AG09309 (cell line): ENCODE measurements at regions not wholly inside any gene's neighbourhood (a gene's known extent, or its start where the extent isn't known, plus 50 kb on each side); places are given as distances from the start of the nearest gene placed in this dataset.

Experiments
- DNase-seq: peaks from one replicate; pipeline ENCODE4 v3.0.0-alpha.2; 2010; ENCODE audit warnings: low read depth
- H3K4me3 ChIP-seq: 2 replicates; pipeline ENCODE4 v1.5.1; 2011; ENCODE audit warnings: mild to moderate bottlenecking, low read depth, low read length, moderate library complexity; ENCODE audit not compliant: control insufficient read depth
- CTCF ChIP-seq: IDR thresholded peaks from 2 replicates; pipeline ENCODE4 v1.5.1; 2011; ENCODE audit warnings: mild to moderate bottlenecking, low read depth, low read length, inconsistent platforms; ENCODE audit not compliant: insufficient read depth, control insufficient read depth; ENCODE audit errors: missing control alignments

GRCh38 chr21:16239659-16240265 is 510.0 kb downstream of the USP25 start:
- TF ChIP-seq CTCF = no peak
- no peak for DNase-seq
- H3K4me3 ChIP-seq = no peak overlapping the region

- no peak for TF ChIP-seq CTCF
- DNase-seq = no peak
- no peak overlapping the region for H3K4me3 ChIP-seq
Measured at GRCh38 chr21:16241016-16241415, 511.2 kb downstream of the USP25 start.

- H3K4me3 ChIP-seq = no peak overlapping the region
- no peak for DNase-seq
- no peak for TF ChIP-seq CTCF
Measured at GRCh38 chr21:16241479-16241963, 511.7 kb downstream of the USP25 start.

GRCh38 chr21:16243396-16243795 is 513.6 kb downstream of the USP25 start:
- H3K4me3 ChIP-seq = no peak overlapping the region
- TF ChIP-seq CTCF = no peak
- no peak for DNase-seq

- no peak for DNase-seq
- H3K4me3 ChIP-seq = no peak overlapping the region
- TF ChIP-seq CTCF = no peak
Measured at GRCh38 chr21:16248705-16249104, 518.9 kb downstream of the USP25 start.

- no peak for DNase-seq
- TF ChIP-seq CTCF = no peak
- no peak overlapping the region for H3K4me3 ChIP-seq
Measured at GRCh38 chr21:16250273-16250672, 520.5 kb downstream of the USP25 start.
